ENCODE measurements at regions not wholly inside any gene's neighbourhood (a gene's known extent, or its start where the extent isn't known, plus 50 kb on each side); places are given as distances from the start of the nearest gene placed in this dataset.
"Not testable (repeated sequence)": the region's sequence is repeated elsewhere in the genome, so short reads cannot be mapped to it uniquely, and the experiment has no call there.

GRCh38 chr4:127018381-127018780 lies 614.4 kb upstream of the INTU start:
- ATAC-seq (replicated peaks in 1 of 2) (no peak), DNase-seq (no peak)
- H3K9me3 Mint-ChIP-seq: peaks cover 1 to 3% of the 10 kb centered on the region in 2 donors
- H3K27me3 Mint-ChIP-seq (ENCODE audit: low read depth): no peaks in the 10 kb centered on the region
- no peak overlapping the region for H3K27ac Mint-ChIP-seq
- no peaks in the 10 kb centered on the region for H3K4me1 Mint-ChIP-seq (ENCODE audit: low read depth)
- peaks cover 0 to 2% of the 10 kb centered on the region in 2 donors for H3K36me3 Mint-ChIP-seq (ENCODE audit: insufficient read depth in 2 of 2)
- H3K4me3 Mint-ChIP-seq: no peak overlapping the region

- H3K4me3 Mint-ChIP-seq; H3K36me3 Mint-ChIP-seq (ENCODE audit: insufficient read depth in 2 of 2); H3K4me1 Mint-ChIP-seq (ENCODE audit: low read depth); H3K27ac Mint-ChIP-seq; ATAC-seq (replicated peaks in 1 of 2); H3K27me3 Mint-ChIP-seq (ENCODE audit: low read depth); H3K9me3 Mint-ChIP-seq; DNase-seq: not testable (repeated sequence)
These were observed 611.9 kb upstream of the INTU start for GRCh38 chr4:127020831-127021230.

DNA sequence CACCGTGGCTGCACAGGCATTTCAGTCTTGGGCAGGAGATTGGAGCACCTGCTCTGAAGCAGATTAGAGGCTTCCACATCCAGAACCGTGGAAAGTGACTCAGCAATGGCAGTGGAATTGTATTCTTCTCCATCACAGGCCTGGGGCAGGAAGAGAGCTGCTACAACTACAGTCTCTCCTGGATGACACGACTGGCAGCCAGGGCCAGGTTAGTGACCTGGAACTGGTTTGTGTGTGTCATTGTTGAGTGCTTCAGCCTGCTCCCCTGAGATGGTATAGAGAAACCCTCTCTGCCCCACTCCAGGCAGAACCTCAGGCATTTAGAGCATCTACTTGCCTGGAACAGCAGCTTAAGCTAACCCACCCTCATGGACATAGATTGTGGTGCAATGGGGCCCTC lies 596.5 kb upstream of the INTU start:
- Mint-ChIP-seq H3K4me3 (no peak overlapping the region), H3K36me3 (ENCODE audit: insufficient read depth in 2 of 2) (no peaks in the 10 kb centered on the region), H3K27me3 (ENCODE audit: low read depth) (no peaks in the 10 kb centered on the region), H3K27ac (no peak overlapping the region), H3K9me3 (peaks cover 5 to 6% of the 10 kb centered on the region in 2 donors), H3K4me1 (ENCODE audit: low read depth) (no peaks in the 10 kb centered on the region)
- ATAC-seq (replicated peaks in 1 of 2) (no peak), DNase-seq (no peak)

DNA sequence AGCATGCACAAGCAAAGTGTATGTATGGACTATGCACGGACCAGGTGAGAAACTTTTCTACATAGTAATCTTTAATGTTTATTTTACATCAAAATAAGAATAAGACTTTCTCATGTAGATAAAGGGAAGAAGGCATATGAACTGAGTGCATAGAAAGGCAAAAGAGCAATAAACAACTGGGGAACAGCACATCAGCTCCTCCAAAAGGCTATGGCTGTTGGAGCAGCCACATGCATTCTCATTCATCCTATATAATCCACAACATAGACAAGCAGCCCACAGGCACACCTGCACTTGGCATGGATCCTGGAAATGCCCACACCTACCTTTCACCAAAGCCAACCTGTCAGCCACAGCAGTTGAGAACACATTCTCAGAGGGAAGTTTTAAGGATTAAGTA lies 586.9 kb upstream of the INTU start:
- peaks cover 11% of the 10 kb centered on the region in 2 donors for H3K9me3 Mint-ChIP-seq

DNA sequence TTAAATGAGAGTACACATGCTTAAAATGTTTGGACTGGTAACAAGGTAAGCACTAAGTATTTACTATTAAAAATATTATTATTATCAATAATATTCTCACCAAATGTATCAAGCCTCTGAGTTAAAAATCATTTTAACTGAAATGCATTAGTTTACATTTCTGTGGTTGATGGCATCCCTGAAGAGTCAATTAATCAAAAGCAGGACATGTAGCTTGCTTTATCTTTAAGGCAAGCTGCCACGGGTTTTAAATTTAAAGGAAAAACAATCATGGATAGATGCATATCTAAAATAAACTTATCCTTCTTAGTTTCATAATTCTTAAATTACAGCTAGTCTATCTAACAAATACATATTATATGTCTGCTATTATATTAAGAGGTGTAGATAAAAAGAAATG lies 584.8 kb upstream of the INTU start:
- Mint-ChIP-seq H3K36me3 (ENCODE audit: insufficient read depth in 2 of 2) (no peaks in the 10 kb centered on the region), H3K4me1 (ENCODE audit: low read depth) (no peaks in the 10 kb centered on the region), H3K4me3 (no peak overlapping the region), H3K27ac (no peak overlapping the region), H3K9me3 (peaks cover 9 to 10% of the 10 kb centered on the region in 2 donors), H3K27me3 (ENCODE audit: low read depth) (no peaks in the 10 kb centered on the region)
- ATAC-seq (replicated peaks in 1 of 2): no peak
- no peak for DNase-seq

More for the DNA sequence above, 586.9 kb upstream of the INTU start:
- Mint-ChIP-seq H3K27ac (no peak overlapping the region), H3K4me3 (no peak overlapping the region), H3K36me3 (ENCODE audit: insufficient read depth in 2 of 2) (no peaks in the 10 kb centered on the region), H3K27me3 (ENCODE audit: low read depth) (no peaks in the 10 kb centered on the region), H3K4me1 (ENCODE audit: low read depth) (no peaks in the 10 kb centered on the region)
- no peak for ATAC-seq (replicated peaks in 1 of 2)
- no peak for DNase-seq

- Mint-ChIP-seq H3K27ac (no peak overlapping the region), H3K4me3 (no peak overlapping the region), H3K4me1 (ENCODE audit: low read depth) (no peaks in the 10 kb centered on the region), H3K36me3 (ENCODE audit: insufficient read depth in 2 of 2) (no peaks in the 10 kb centered on the region), H3K9me3 (peaks cover 9 to 10% of the 10 kb centered on the region in 2 donors), H3K27me3 (ENCODE audit: low read depth) (no peaks in the 10 kb centered on the region)
- no peak for ATAC-seq (replicated peaks in 1 of 2)
- DNase-seq: no peak
These were observed 584.2 kb upstream of the INTU start for GRCh38 chr4:127048376-127049044.

DNA sequence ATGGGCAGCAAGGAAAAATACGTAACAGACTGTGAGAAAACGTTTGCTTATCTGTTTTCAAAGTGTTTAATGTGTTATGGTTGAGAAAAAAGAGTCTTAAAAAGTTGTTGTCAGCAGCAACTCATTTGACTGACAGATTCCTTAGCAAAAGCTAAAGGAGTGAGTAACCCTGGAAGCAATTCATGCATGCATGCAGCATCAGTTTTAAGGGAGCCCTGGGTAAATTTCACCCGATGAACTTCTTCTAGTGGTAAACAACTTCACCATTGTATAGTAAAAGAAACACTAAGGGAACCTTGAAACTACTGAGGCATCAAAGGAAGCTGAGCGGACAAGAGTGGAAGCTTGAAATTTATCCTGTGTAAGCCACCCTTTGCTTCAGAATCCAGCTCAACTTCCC lies 583.2 kb upstream of the INTU start:
- H3K4me1 Mint-ChIP-seq (ENCODE audit: low read depth): no peaks in the 10 kb centered on the region
- no peaks in the 10 kb centered on the region for H3K36me3 Mint-ChIP-seq (ENCODE audit: insufficient read depth in 2 of 2)
- no peak overlapping the region for H3K27ac Mint-ChIP-seq
- ATAC-seq (replicated peaks in 1 of 2): no peak
- DNase-seq: no peak
- no peak overlapping the region for H3K4me3 Mint-ChIP-seq
- H3K9me3 Mint-ChIP-seq: peaks cover 7 to 10% of the 10 kb centered on the region in 2 donors
- H3K27me3 Mint-ChIP-seq (ENCODE audit: low read depth): no peaks in the 10 kb centered on the region

GRCh38 chr4:127052742-127053141 lies 580.0 kb upstream of the INTU start:
- Mint-ChIP-seq H3K27me3 (ENCODE audit: low read depth) (no peaks in the 10 kb centered on the region), H3K4me1 (ENCODE audit: low read depth) (no peaks in the 10 kb centered on the region), H3K9me3 (peaks cover 11 to 12% of the 10 kb centered on the region in 2 donors), H3K36me3 (ENCODE audit: insufficient read depth in 2 of 2) (no peaks in the 10 kb centered on the region), H3K27ac (no peak overlapping the region), H3K4me3 (no peak overlapping the region)
- DNase-seq (no peak), ATAC-seq (replicated peaks in 1 of 2) (no peak)

DNA sequence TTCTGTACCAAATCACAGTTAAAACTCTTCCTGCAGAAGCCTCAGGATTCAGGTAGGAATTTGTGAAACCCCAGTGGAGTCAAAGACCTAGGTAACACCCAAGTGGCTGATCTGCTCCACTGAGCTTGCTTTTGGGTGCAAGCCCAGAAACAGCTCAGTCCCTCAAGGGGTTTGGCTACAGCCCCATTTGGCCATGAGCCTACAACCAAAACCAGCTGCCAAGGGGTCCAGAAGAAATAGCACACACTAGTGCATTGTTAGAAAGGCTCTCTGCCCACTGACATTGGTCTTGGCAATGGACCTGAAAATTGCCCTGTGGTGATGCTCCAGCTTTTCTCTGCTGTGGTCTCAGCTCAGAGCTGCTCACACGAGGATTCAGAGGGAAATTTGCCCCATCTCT lies 577.4 kb upstream of the INTU start:
- DNase-seq: no peak
- no peak for ATAC-seq (replicated peaks in 1 of 2)
- Mint-ChIP-seq H3K4me1 (ENCODE audit: low read depth) (no peaks in the 10 kb centered on the region), H3K27me3 (ENCODE audit: low read depth) (no peaks in the 10 kb centered on the region), H3K4me3 (no peak overlapping the region), H3K36me3 (ENCODE audit: insufficient read depth in 2 of 2) (no peaks in the 10 kb centered on the region), H3K27ac (no peak overlapping the region), H3K9me3 (peaks cover 9 to 12% of the 10 kb centered on the region in 2 donors)

DNA sequence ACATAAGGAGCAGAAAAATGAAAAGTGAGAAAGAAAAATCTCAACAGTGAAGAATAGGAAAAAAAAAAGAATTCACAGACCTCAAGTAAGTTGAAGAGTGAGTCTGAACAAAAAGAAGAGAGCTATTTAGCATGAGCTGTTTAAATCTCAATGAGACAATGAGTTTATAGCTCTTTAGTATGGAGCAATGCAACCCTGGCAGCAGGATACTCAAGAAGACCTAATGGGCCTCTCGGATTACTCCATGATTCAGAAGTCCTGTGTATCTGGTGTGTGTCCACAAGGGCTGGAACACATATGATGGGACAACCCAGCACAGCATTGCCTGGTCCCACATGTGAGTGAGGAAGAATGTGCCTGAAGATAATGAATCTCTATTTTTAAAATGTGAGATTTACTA lies 563.1 kb upstream of the INTU start:
- no peak overlapping the region for H3K27ac Mint-ChIP-seq
- no peaks in the 10 kb centered on the region for H3K27me3 Mint-ChIP-seq (ENCODE audit: low read depth)
- no peak overlapping the region for H3K4me3 Mint-ChIP-seq
- ATAC-seq (replicated peaks in 1 of 2): no peak
- no peak for DNase-seq
- no peaks in the 10 kb centered on the region for H3K4me1 Mint-ChIP-seq (ENCODE audit: low read depth)
- peaks cover 0 to 6% of the 10 kb centered on the region in 2 donors for H3K9me3 Mint-ChIP-seq
- H3K36me3 Mint-ChIP-seq (ENCODE audit: insufficient read depth in 2 of 2): no peaks in the 10 kb centered on the region

GRCh38 chr4:127071443-127071842 lies 561.3 kb upstream of the INTU start:
- Mint-ChIP-seq H3K27me3 (ENCODE audit: low read depth) (no peaks in the 10 kb centered on the region), H3K4me1 (ENCODE audit: low read depth) (no peaks in the 10 kb centered on the region), H3K27ac (no peak overlapping the region), H3K9me3 (peaks cover 0 to 6% of the 10 kb centered on the region in 2 donors), H3K36me3 (ENCODE audit: insufficient read depth in 2 of 2) (no peaks in the 10 kb centered on the region), H3K4me3 (no peak overlapping the region)
- ATAC-seq (replicated peaks in 1 of 2) (no peak), DNase-seq (no peak)

- no peak for ATAC-seq (replicated peaks in 1 of 2)
- peaks cover 2 to 4% of the 10 kb centered on the region in 2 donors for H3K9me3 Mint-ChIP-seq
- no peaks in the 10 kb centered on the region for H3K36me3 Mint-ChIP-seq (ENCODE audit: insufficient read depth in 2 of 2)
- H3K4me3 Mint-ChIP-seq: no peak overlapping the region
- DNase-seq: no peak
- H3K27me3 Mint-ChIP-seq (ENCODE audit: low read depth): no peaks in the 10 kb centered on the region
- H3K27ac Mint-ChIP-seq: no peak overlapping the region
- no peaks in the 10 kb centered on the region for H3K4me1 Mint-ChIP-seq (ENCODE audit: low read depth)
These were observed 552.6 kb upstream of the INTU start for GRCh38 chr4:127080141-127080540.

DNA sequence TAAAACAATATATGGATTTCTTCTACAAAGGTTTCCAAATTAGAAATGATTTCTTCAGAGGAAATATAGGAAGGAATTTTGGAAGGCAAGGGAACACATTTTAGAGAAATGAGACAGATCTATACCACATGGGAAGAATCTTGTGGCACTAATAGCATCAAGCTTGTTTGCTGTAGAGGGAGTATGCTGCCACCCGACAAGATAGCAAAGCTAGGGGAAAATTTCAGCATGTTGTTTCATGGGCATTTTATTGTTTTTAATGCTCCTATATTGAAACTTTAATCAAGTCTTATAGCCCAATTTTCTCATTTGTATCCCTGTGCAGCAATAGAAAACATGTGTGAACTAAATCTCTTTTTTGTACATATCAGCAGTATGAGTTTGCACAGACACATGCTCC lies 551.7 kb upstream of the INTU start:
- DNase-seq (no peak), ATAC-seq (replicated peaks in 1 of 2) (no peak)
- Mint-ChIP-seq H3K27ac (no peak overlapping the region), H3K9me3 (peaks cover 4 to 7% of the 10 kb centered on the region in 2 donors), H3K4me3 (no peak overlapping the region), H3K27me3 (ENCODE audit: low read depth) (no peaks in the 10 kb centered on the region), H3K36me3 (ENCODE audit: insufficient read depth in 2 of 2) (no peaks in the 10 kb centered on the region), H3K4me1 (ENCODE audit: low read depth) (no peaks in the 10 kb centered on the region)

DNA sequence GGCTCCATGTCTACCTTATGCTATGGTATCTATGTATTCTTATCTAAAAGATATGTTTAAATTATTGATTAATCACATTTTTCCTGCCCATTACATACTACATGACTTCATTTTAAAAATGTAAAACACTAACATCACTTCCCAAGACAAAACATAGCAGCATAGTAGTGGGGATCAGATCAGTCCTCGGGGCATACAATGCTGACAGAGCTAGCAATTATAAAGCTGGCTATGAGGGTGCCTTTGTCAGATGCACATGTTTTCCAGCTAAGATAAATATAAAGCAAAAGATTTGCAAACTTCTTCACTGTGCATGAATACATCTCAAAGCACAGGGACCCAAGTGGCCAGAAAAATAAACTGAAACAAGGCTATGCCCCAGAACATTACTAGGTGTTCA lies 549.8 kb upstream of the INTU start:
- ATAC-seq (replicated peaks in 1 of 2) (no peak), DNase-seq (no peak)
- Mint-ChIP-seq H3K4me3 (no peak overlapping the region), H3K27ac (no peak overlapping the region), H3K9me3 (peaks cover 4 to 11% of the 10 kb centered on the region in 2 donors), H3K27me3 (ENCODE audit: low read depth) (no peaks in the 10 kb centered on the region), H3K4me1 (ENCODE audit: low read depth) (no peaks in the 10 kb centered on the region), H3K36me3 (ENCODE audit: insufficient read depth in 2 of 2) (no peaks in the 10 kb centered on the region)

All from activated T-cell treated with anti-CD3 and anti-CD28 coated beads, Interleukin-2, amount 50 U/mL, for 72 hours (primary cell).